Medulla oblongata (tissue), 1 donor: ENCODE measurements at regions not wholly inside any gene's neighbourhood (a gene's known extent, or its start where the extent isn't known, plus 50 kb on each side); places are given as distances from the start of the nearest gene placed in this dataset.

Source experiments
- DNase-seq: peaks from one replicate; pipeline ENCODE4 v3.0.0-alpha.2; 2015; ENCODE audit errors: extremely low spot score

DNA sequence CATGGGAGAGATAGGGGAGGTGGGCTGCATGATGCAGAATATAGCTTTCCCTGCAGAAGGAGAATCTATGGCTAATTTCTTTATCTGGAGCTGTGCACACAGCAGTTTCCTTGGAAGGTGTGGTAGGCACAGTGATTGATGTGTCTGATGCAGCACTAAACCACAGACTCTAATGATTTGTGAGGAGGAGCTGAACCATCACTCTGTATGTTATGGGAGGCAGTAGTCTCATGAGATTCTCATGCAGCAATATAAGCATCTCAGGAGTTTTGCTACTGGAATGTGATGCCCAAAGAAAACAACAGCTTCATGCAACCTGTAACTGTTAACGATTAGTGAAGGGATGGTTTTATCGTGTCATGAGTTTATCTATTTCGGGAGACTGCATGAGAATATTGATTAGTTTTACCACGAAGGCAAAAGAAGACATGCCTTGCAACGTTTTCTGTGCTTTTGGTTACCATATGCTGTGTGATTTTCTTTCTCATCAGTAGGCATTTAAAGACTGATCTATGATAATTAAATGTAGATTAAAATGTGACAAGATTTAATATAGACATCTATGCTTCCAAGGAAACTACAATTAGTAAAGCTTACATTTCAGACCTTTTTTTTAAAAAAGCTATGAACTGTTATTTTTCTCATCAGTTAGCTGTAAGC is 286.8 kb downstream of the ARL6IP6 start:
- no peak for DNase-seq

DNA sequence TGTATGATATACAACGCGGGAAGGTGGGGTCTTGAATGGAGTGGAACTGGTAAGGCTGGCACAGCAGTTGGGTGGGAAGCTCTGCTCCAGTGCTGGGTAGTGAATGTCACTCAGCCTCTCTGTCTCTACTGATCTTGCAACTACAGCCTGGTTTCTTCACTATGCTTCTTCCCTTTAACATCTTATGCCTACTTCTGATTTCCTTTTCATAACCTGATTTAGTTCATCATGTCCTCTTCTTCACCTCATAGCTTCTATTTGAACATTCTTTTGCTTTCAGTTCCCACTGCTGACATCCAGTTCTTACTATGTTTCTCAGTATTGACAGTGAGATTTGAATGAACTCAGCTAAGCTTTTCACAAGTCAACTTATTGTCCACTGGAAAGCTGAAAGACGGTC is 286.2 kb downstream of the ARL6IP6 start:
- no peak for DNase-seq

DNA sequence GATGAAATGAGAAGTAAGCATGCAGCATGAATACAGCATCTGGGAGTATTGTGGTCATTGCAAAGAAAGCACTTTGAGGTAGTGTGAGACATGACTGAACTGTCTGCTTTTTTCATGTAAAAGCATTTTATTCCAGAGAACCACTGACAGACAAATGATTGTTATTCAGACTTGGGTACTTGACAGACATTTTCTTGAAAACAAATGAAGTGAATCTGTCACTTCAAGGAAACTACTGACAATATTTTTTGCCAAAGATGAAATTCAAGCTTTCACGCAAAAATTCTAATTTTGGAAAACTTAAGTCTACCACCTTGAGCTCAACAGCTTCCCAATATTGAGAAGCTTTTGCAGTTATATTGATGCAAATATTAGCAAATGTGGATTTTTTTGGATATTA is 255.7 kb downstream of the ARL6IP6 start:
- DNase-seq: no peak

DNA sequence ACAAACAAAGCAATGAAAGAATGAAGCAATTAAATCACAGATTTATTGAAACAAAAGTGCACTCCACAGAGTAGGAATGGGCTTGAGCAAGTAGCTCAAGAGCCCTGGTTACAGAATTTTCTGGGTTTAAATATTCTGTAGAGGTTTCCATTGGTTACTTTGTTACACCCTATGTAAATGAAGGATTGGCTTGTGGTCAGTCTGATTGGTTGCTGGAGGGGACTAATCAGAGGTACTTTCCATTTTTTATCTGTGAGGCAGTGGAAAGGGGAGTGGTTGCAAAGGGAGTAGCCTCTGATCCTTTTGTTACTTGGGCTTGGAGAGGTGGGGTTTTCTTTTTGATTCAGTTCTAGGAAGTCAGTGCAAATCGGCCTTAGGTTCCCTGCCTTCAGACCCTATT is 253.3 kb downstream of the ARL6IP6 start:
- no peak for DNase-seq

DNA sequence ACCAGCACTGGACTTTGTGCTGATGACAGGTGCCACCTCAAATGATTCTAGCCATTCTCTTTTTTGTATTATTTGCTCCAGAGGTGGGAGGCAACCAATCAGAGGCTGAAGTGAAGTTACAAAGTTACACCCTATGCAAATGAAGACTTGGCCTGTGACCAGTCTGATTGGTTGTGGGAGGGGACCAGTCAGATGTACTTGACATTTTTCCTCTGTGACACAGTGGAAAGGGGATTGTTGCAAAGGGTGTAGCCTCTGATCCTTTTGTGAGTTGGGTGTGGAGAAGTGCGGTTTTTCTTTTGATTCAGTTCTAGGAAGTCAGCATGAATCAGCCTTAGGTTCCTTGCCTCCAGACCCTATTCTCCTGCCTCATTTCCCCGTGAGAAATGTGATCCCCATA is 244.0 kb downstream of the ARL6IP6 start:
- DNase-seq: no peak

DNA sequence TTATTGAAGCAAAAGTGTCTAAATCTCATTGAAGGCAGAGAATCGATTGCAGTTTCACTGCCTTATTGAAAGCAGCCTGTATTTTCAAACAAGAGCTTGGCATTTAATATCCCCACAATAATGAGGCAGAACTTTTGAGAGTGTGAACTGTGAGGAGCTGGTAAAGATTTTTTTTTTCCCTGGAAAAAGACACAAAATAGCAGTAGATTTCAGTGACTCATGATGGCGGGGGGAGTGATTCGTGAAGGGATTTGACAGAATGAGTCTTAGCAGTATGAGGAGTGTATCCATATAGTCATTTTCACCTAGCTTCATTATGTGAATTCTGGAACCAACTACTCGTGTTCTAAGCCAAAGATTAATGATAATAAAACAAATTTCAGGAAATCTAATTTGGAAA is 242.9 kb downstream of the ARL6IP6 start:
- no peak for DNase-seq

DNA sequence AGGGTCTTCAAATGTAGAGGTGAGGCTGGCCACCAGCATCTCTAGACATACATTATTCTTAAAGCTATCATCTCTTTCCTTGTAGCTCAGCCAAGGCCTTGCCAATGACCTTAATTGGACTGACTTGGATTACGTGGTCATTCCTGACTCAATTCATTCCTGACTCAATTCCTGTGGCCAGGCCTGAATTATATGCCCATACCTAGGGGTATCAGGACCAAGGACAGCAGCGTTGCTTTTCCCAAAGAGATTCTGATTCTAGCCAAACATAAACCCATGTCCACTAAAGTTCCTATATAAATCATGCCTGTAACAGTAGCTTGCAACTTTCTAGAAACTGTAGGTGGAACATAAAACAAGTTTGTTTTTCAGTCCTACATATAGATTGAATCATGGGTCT is 231.7 kb downstream of the ARL6IP6 start:
- no peak for DNase-seq

DNA sequence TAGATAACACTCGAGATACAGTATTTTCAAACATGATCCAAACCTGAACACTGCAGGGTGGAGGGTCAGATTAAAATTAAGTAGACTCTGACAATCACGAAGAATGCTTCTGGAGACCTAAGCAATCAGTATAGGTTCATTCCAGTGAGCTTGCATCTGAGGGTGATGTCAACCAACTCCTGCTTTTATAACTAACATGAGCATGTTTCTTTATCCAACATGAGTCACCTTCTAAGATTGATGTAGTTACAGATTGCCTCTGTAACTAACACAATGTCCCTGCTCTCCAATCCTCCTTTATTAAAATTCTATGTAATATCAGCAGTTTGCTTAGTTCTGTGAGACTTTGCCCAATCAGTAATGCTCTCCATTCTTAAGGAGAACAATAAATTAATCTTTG is 225.7 kb downstream of the ARL6IP6 start:
- DNase-seq: no peak

DNA sequence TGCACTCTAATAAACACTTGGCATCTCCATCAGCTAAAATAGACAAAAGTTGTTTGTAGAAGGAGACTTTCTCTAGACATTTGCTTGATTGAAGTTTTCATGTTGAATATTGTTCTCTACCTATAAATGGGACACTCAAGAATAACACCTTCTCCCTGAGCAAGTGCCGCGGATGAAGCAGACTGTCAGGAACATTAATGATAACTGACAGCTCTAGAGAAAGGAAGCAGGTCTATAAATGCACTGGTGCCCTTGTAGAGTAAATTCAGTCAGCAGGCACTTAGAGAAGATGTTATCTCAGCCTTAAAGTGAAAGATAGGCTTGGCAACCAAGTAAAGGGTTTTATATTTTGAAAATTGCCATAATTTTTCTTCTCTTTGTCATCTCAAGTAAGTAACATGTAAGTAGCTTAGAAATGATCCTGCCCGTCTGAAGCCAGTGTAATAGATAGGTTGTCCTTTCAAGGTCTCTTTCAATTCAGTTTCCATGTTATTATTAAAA is 224.6 kb downstream of the ARL6IP6 start:
- no peak for DNase-seq

DNA sequence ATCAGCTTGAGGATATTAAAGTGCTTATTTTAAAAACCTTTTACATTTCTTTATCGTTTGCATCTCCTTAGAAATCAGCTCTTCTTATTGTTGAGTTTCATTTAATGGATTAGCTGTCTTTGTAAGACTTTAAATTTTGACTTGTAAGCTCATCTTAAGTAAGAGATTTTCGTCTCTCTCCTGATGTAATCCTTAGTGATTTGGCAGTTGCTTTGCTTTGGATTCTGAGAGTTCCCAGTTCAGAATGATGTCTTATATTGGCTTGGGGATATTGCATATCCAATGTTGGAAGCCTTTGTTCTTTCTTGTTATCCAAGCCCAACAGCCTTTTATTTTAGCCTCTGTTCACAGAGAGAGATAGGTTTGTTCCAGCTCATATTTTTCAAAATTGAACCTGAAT is 212.1 kb downstream of the ARL6IP6 start:
- no peak for DNase-seq

DNA sequence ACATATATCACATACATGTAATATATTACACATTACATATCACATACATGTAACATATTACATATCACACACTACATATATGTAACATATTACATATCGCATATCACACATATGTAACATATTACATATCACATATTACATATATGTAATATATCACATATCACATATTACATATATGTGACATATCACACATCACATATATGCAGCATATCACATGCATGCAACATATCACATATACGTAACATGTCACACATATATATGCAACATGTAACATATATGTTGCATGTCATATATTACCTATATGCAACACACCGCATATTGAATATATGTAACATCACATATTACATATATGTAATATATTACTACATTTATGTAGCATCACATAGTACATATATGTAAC is 211.2 kb downstream of the ARL6IP6 start:
- no peak for DNase-seq

DNA sequence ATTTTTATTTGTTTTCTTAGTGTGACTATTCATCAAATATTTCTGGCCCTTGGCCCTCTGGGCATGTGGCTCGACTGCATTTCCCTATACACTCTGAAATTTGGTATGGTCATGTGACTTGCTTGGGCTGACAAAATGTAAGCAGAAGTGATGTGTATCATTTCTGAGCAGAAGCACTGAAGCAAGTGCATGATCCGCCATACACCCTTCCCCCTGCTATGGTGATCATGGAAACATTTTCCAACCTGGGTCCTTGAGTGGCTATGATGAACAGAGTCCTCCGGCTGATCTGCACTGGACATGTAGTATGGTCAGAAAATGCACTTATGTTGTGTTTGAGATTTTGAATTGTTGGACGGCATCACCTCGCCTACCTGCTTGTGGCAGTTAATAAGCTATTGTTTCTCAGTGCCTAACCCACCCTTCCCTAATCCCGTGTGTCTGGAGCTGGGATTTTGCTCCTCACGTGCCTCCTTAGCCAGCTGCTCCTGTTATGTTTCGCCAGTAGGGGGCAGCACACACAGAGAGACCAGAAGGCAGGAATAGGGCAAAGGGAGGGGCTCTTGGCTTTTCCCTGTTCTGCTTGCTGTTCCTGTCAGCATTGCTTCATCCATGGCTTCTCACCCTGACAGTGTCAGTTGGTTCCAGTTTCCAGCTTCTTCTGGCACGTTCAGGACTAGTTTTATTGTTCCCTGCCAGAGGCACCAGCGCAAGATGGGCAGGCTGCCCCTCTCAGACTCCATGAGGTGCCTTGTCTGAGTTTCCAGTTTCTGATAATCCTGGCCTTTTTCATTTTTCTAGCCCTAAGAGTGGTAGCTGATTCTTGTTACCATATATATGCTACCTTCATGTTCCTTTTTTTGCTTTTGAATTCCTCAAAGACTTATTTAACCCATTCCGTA is 207.4 kb downstream of the ARL6IP6 start:
- DNase-seq: peak; percentile 76

DNA sequence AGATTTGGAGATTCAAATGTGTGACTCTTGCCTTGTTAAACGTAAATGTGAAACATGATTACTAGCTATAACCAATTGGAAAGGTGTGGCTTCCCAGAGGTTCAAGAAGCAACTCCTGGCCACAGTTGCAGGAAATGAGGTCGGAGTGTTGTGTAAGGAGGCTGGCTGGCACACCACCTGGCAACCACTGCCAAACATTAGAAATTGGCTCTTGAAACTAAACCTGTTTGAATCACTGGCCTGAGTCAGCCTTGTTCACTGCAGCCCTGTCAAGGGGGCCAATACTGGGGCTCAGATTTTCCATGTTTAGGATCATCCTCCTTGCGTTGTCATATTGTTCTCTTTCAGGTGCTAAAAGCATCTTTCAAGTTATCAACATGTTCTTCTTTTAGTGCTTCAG is 206.3 kb downstream of the ARL6IP6 start:
- DNase-seq: no peak

DNA sequence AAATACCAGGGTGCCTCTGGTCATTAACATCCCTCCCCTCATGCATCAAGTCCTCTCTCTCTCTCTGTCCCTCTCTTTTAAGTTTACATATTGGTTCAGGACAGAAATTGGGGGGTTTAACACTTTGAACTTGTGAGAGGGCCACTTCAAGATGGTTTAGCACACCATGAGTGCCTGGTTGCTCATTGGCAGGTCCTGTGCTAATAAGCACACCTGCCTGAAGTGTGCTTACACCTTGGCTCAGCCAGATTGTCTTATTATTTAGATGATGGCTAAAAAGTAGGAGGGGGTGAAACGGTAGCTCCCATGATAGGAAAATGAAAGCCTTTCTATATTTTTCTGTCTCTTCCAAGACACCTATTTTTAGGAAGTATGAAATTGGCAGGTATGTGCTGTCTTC is 205.8 kb downstream of the ARL6IP6 start:
- DNase-seq: no peak

DNA sequence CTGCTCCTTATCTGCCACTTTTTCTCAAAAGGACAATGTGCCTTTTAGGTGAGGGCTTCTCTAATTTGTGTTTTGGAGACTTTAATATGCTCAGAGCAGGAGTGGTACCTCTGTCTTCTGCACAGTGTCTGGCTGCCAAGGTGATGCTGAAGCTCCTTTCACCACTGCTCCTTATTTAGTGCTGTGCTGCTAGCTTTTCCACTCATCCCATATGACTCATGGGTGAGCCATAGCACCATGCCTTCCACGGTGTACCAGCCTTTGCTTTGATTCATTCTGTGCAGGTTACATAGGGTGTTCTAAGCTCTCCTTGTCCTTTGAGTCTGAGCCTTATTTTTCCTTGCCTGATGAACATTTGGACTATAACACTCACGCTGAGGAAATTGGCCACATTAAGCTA is 202.4 kb downstream of the ARL6IP6 start:
- no peak for DNase-seq

DNA sequence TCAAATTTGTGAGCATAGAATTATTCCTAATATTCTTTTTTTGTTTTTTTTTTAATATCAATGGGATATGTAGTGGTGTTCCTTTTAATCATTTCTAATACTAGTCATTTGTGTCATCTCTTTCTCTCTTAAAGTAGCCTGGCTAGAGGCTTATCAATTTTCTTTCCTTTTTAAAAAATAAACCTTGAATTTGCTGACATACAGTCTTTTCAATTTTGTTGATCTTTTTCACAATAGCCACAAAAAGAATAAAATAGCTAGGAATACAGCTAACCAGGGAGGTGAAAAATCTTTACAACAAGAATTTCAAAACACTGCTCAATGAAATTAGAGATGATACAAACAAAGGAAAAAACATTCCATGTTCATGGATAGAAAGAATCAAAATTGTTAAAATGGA is 192.6 kb downstream of the ARL6IP6 start:
- no peak for DNase-seq

DNA sequence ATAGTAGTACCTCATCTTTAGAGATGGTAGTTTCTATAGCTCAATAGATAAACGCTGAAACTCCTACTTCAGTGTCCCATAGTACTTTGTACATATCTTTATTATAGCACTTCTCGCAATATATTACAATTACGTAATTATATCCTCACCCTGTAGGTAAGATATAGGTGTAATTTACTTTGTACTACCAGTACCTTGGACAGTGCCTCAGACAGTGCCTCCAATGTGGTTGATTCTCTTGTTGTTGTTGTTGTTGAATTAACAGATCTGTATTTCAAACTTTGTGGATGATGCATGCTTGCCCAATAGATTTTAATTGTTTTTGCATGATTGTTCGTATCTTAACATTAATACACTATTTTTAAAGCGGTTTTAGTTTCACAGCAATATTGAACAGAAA is 188.6 kb downstream of the ARL6IP6 start:
- no peak for DNase-seq

DNA sequence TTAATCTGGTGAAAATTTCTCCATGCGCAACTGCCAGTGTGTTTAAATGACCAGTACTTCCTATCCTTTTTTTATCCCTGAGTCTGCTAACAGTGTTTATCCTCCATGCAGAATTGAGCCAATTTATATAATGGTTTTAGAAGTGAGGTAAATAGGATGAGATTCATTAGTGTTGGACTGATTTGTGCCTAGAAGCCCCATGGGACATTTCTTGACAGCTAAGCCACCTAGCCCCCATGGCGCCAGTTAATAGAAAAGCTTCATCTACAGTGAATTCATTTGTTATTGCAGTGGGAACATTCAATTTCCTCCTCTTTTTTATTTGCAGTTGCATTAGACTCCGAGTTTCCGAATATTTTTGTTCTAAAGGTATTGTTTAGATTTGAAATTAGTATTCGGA is 175.6 kb downstream of the ARL6IP6 start:
- DNase-seq: no peak

DNA sequence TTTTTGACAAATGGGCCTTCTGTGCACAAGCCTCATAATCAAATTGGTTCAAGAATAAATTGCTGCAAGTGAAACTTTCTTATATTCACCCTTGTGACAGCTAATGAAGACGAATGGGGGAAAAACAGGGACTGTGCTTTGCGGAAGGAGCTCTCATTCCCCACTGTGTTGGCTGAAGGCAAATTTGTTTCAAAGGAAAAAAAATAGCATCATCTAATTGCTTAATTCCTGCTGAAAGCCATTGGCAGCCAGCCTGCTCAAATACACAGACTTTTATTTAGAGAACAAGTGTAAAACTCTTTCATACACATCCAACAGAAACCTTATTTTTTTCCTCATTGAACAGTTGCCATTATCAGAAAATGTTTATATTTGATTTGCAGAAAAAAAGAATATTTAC is 172.3 kb downstream of the ARL6IP6 start:
- DNase-seq: peak; percentile 21

DNA sequence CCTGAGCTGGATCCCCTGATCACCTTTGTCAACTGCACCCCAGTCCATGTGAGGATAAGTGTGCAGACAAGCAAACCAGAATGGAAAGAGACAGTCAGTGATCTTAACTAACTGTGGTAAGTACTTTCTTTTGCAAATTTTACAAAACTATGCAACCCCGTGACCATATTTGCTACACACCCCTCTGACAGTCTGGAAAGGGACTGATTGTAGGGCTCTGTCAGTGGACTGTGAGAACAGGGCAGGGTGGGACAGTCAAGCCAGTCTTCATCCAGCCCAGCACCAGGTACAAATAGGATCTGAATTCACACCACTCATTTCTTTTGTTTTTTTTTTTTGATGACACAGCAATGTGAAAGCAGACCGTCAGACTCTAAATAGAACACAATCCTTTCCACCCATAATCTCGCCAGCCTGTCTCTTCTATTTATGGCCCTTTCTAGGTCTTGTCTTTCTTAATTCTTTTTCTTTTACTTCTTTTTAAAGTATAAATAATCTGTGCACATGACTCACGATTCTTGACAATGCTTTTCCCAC is 165.6 kb downstream of the ARL6IP6 start:
- no peak for DNase-seq

DNA sequence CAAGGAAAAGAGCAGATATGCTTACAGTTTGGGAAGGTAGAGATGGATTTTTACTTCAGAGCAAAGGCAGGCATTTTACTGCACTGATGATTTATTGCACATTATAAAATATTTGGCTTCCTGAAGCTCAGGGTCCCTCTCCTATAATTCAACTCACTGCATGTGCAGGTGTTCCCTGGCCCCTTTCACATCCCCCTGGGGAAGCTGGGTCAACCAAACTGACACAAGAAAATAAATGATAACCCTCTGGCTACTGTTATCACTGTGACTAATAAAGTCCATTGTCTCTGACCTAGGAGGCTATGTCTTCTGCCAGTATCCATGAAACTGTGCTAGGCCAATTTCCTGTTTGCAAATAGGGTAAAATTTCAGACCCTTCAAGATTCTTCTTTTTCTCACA is 163.1 kb downstream of the ARL6IP6 start:
- DNase-seq: no peak

DNA sequence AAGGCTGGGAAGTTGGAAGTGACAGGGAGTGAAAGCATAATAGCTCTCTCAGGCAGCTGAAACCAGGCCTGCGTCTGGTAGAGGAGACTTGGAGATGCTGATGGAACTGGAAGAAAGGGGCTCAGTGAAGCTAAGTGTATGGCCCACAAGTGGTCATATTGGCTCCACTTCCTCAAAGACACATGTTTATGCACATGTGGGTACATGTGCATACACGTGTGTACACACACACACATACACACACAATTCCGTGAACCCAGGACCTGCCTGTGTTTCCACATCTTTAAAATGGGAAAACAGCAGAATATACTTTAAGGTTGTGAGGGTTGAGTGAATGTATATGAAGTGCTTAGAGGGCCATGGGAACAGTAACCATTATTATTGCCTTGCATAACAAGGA is 160.9 kb downstream of the ARL6IP6 start:
- no peak for DNase-seq
